Left hindlimb (tissue), 1 donor: ENCODE measurements at regions not wholly inside any gene's neighbourhood (a gene's known extent, or its start where the extent isn't known, plus 50 kb on each side); places are given as distances from the start of the nearest gene placed in this dataset.
A peak's percentile ranks its signal among the peaks of the same experiment; 100 is the strongest.
"Not testable (repeated sequence)": the region's sequence is repeated elsewhere in the genome, so short reads cannot be mapped to it uniquely, and the experiment has no call there.

ENCODE experiments used
- DNase-seq: peaks from one replicate; pipeline ENCODE4 v3.0.0-alpha.2; 2018

- not testable (repeated sequence) for DNase-seq
Observed at GRCh38 chr3:75840160-75840559, 54.8 kb upstream of the ZNF717 start.

GRCh38 chr3:75850301-75851008, 65.1 kb upstream of the ZNF717 start:
- DNase-seq: not testable (repeated sequence)

DNA sequence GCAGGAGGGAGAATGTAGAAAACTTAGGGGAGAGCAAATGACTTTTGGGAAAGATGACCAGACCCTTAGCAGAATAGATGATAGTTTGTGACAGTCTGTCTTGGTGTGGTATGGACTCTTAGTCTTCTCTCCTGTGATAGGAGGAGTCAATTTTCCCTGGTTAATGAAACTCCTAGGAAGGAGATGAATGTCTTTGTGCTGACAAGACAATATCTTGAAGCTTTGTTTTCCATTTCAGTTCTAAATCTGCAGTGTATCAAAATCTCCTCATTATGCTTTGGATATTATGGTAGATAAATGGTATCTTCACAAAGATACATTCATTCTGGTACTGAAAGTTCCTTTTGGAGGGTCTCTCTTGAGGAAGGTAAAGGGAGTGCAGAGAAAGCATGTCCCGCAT, 77.8 kb upstream of the ZNF717 start:
- no peak for DNase-seq

DNA sequence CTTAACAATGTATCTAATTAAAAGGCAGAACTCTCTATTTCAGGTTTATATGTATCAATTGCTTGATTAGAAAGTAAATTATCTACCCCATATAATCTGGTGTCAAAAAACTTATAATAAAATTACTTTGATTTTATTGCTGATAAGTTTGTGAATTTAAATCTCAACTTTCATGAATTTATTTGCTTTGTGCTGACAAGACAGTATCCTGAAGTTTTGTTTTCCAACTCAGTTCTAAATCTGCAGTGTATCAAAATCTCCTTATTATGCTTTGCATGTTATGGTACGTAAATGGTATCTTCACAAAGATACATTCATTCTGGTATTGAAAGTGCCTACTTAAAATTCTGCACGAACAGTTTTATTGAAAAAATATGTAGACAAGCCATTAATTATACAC, 78.5 kb upstream of the ZNF717 start:
- DNase-seq: no peak

DNA sequence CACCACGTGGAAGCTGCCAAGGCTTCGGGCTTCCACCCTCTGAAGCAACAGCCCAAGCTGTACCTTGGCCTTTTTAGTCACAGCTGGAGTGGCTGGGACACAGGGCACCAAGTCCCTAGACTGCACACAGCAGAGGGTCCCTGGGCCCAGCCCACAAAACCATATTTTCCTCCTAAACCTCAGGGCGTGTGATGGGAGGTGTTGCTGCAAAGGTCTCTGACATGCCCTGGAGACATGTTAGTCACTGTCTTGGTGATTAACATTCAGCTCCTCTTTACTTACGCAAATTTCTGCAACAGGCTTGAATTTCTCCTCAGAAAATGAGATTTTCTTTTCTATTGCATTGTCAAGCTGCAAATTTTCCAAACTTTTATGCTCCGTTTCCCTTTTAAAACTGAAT, 98.4 kb upstream of the ZNF717 start:
- DNase-seq: not testable (repeated sequence)

DNA sequence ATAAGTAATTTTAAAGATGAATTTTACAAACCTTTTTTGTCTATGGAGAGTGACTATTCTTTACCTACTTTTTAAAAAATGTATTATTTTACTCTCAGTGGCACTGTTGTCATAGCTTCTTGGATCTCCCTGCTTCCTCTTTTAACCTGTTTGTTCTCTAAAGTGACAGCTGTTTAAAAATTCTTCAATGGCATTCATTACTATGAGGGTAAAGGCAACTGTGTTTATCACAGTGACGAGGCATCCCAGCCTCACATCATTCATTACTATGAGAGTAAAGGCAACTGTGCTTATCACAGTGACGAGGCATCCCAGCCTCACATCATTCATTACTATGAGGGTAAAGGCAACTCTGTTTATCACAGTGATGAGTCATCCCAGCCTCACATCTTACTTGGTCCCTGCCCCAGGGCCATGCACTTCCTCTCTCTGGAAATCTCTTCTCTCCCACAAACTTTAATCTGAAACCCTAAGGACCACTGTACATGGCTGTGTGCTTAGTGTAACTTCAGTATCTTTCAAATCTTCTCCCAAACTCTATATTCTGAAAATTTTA, 101.7 kb upstream of the ZNF717 start:
- no peak for DNase-seq

- DNase-seq: no peak
Observed at GRCh38 chr3:75894234-75894633, 108.9 kb upstream of the ZNF717 start.

DNA sequence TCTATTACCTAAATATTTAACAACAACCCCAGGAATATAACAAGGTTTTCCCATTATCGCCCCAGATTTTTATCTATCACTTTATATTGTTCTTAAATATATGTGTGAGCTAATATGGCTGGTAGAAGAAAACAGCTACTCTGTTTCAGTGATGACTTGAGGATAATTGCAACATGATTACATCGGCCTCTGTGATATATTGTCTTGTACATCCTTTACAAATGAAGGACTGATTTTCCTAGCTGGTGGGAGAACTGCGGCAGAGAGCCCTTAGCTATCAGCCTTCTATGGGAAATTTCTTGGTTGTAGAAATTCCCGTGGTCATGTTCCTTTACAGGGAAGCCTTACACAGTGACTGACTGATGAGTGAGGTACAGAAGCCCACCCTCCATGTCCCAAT, 110.9 kb upstream of the ZNF717 start:
- DNase-seq: no peak

GRCh38 chr3:75901446-75901845, 116.1 kb upstream of the ZNF717 start:
- DNase-seq: not testable (repeated sequence)

- peak; percentile 79 for DNase-seq
Observed at GRCh38 chr3:75906555-75907112, 121.3 kb upstream of the ZNF717 start.

GRCh38 chr3:75913800-75914350, 128.5 kb upstream of the ZNF717 start:
- no peak for DNase-seq

DNA sequence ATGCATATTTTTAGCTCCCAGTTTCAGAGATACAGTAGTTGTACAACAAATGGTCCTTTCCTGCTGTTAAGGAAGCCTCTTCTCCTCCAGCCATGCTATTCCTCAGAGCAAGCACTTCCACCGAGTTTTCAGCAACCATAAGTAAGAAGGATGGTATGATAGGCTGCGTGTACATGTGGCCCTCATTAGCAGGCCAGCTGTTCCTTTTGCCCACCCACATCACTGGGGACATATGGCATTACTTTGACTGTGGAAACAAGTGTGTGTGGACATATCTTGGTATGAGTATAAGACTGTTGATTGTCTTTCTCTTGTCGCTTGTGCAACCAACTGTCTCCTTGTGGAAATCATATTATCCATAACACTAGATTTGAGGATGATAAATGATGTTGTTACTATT, 129.4 kb upstream of the ZNF717 start:
- not testable (repeated sequence) for DNase-seq

DNA sequence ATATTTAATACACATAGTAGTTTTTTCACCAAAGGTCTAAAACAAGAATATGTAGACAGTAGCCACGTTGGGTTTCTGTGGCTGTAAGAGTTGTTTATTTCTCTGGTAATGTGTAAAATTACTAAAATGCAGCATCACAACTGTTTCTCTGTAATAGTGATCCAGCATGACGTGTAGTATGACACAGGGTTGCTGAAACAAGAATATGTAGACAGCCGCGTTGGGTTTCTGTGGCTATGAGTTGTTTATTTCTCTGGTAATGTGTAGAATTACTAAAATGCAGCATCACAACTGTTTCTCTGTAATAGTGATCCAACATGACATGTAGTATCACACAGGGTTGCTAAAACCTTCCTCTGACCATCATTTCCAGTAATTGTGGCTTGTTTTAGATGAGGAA, 153.6 kb upstream of the ZNF717 start:
- no peak for DNase-seq

- DNase-seq: no peak
Observed at GRCh38 chr3:75951941-75952340, 166.6 kb upstream of the ZNF717 start.

- DNase-seq: not testable (repeated sequence)
Observed at GRCh38 chr3:75960031-75960430, 174.7 kb upstream of the ZNF717 start.

DNA sequence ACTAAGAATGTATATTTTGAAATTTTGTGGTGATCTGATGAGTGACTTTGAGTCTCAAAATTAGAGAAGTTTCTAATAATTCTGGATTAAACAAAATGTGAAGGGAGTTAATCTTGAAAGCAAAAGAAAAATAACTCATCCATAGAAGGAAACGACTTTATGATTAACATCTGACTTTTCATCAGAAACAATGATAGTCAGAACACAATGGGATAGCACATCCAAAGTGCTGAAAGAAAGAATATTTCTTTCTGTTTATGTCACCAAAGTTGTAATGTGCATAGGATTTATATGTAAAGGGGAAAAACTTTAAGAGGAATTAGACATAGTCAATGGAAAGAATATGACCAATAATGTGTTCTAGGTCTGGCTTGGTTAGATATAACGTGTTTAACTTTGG, 176.7 kb upstream of the ZNF717 start:
- DNase-seq: not testable (repeated sequence)

DNA sequence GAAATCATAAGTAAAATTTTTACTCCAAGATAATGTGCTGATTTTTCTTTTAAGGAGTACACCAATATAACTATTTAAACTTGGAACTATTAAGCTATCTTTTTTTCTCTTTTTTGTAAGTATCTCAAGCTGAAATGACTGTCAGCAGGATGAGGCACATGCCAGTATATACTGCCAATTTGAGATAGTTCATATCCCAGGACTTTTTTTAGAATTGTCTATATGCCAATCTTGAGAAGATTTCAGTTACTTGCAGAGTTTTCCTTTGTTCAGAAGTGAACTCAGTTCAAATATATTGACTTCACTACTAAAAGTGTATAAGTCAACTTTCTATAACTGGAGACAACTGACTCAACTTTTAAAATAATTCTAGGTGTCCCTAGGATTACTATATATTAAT, 181.7 kb upstream of the ZNF717 start:
- DNase-seq: no peak

GRCh38 chr3:75978686-75979085, 193.3 kb upstream of the ZNF717 start:
- DNase-seq: no peak

DNA sequence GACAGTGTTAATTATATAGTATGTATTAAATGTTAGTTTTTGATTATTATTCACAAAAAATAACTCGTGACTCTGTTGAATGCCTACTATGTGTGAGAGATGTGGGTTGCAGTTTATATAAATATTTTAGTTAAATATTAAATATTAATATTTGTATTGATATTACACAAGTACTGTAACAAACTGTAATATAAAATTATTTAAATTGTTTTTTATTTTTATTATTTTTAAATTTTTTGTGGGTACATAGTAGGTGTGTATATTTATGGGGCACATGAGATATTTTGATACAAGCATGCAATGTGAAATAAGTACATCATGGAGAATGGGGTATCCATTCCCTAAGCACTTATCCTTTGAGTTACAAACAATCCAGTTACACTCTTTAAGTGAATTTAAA, 196.1 kb upstream of the ZNF717 start:
- DNase-seq: no peak

DNA sequence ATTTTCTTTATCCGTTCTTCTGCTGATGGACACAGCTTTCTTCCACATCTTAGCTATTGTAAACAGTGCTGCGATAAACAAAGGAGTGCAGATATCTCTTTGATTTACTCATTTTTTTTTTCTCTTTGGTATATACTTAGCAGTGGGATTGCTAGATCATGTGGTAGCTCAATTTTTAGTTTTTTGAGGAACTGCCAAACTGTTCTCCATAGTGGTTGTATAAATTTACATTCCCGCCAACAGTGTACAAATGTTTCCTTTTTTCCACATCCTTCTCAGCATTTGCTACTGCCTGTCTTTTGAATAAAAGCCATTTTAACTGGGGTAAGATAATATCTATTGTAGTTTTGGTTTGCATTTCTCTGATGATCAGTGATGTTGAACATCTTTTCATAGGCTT, 196.8 kb upstream of the ZNF717 start:
- no peak for DNase-seq

DNA sequence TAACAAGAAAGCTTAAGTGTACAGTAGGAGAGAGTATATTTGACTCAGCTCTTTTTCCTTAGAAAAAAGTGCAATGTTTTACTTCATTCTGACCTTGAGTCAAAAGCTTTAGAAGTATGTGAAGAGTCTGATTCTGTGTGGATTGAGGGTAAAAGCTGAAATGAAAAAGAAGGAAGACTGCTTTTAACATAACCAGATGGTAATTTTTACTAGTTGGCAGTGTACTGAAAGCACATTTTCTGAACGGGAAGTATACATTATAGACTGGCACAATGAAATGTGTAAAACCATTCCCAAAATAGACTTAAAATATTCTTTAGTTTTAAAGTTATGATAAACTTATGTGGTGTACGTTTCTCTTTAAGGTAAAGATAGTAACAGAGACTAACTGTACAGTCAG, 197.8 kb upstream of the ZNF717 start:
- no peak for DNase-seq

DNA sequence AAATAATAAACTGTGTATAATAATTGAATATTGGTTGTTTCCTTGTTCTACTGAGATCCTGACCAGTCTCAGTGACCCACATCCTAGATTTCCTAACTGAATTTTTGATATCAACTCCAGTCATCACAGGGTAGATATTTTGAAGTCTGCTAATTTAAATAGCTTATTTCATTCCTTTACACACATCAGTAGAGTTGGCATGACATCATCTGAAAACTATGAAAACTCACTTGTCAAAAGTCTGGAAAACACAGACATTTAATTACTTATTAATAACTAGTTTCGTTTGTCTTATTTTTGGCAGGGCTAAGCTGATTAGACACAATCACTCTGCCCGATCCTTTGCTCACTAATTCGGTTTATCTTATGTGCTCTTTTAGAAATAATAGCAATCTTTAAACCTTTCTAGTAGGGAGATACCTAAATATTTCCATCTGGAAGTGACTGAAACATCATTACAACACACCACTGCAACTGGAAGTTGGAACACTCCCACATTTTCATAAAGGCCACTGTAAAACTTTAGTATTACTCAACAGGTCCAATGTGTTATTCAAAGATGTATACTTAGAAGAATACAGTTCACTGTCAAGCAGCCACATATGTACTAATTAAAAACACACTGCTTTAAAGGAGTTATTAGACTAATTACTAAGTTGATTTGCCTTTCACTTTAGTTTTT, 198.4 kb upstream of the ZNF717 start:
- DNase-seq: no peak

DNA sequence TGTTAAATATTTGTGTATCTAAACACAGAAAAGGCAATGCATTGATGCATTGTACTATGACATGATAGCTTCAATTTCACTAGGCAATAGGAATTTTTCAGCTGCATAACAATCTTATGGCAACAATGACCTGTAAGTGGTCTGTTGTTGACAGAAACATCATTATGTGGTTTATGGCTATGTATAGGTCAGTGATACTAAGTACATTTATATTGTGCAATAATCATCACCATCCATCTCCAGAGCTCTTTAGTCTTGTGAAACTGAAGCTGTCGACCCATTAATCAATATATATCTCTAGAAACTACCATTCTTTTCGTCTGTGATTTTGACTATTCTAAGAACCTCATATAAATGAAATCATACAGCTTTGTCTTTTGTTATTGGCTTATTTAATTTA, 200.1 kb upstream of the ZNF717 start:
- DNase-seq: no peak

DNA sequence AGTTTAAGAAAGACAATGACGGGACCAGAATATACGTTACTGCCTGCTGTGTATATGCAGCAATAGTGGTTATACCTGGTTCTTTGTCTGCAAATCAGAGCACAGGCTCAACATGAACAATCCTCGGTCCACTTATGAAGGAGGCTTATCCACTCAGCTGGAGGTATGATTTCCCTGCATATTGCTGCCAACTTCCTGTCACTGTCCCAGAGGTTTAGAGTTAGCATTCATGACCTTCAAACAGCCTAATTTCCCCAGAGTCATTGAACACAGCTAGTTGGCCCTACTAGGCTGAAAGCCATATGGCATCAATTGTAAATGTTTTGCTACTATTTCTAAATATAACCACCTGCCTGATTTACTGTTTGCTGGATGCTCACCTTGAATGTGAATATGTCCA, 224.9 kb upstream of the ZNF717 start:
- no peak for DNase-seq
